Spleen (tissue), 11 donors: ENCODE measurements at regions not wholly inside any gene's neighbourhood (a gene's known extent, or its start where the extent isn't known, plus 50 kb on each side); places are given as distances from the start of the nearest gene placed in this dataset.

Source experiments
- DNase-seq: peaks from one replicate; pipeline ENCODE4 v3.0.0-alpha.2; 2020
- H3K27ac ChIP-seq, 8 donors: fragments of 200-600 bp; sonication (generic) in 7 of 8; 1 replicate in 4 of 8; 2 replicates in 4 of 8; pipeline versions ENCODE4 v1.5.0 to v1.8.0; 2016 to 2021; ENCODE audit warnings: inconsistent platforms in 4 of 8, mild to moderate bottlenecking in 4 of 8, moderate library complexity in 1 of 8
- H3K27me3 ChIP-seq, 7 donors: fragments of 200-600 bp; sonication (generic) in 6 of 7; replicated peaks in 1 of 7; 1 replicate in 4 of 7; 2 replicates in 3 of 7; pipeline versions ENCODE4 v1.5.0 to v1.8.0; 2016 to 2021; ENCODE audit warnings: inconsistent platforms in 3 of 7, mild to moderate bottlenecking in 1 of 7
- H3K36me3 ChIP-seq, 6 donors: fragments of 200-600 bp; sonication (generic) in 5 of 6; 1 replicate in 4 of 6; 2 replicates in 2 of 6; pipeline versions ENCODE4 v1.5.0 to v1.8.0; 2016 to 2021; ENCODE audit warnings: inconsistent platforms in 2 of 6
- H3K4me1 ChIP-seq, 6 donors: fragments of 200-600 bp; sonication (generic) in 5 of 6; 1 replicate in 3 of 6; 2 replicates in 3 of 6; pipeline versions ENCODE4 v1.5.0 to v1.8.0; 2016 to 2021; ENCODE audit warnings: inconsistent platforms in 3 of 6
- H3K4me3 ChIP-seq, 8 donors: fragments of 200-600 bp; sonication (generic) in 7 of 8; 1 replicate in 4 of 8; 2 replicates in 4 of 8; pipeline versions ENCODE4 v1.5.0 to v1.8.0; 2016 to 2021; ENCODE audit warnings: inconsistent platforms in 4 of 8, mild to moderate bottlenecking in 4 of 8, moderate library complexity in 2 of 8
- H3K9me3 ChIP-seq, 8 donors: fragments of 200-600 bp; sonication (generic) in 7 of 8; 1 replicate in 4 of 8; 2 replicates in 4 of 8; pipeline versions ENCODE4 v1.5.0 to v1.8.0; 2016 to 2021; ENCODE audit warnings: inconsistent platforms in 4 of 8
- CTCF ChIP-seq, 11 experiments: fragments of 200-600 bp in 7 of 11; fragments of 450-650 bp in 4 of 11; sonication (generic) in 4 of 11; IDR thresholded peaks in 8 of 11; conservative IDR thresholded peaks in 3 of 11; 1 replicate in 7 of 11; 2 replicates in 4 of 11; pipeline versions ENCODE4 v1.4.0 to v1.8.0; 2016 to 2021; ENCODE audit warnings: antibody characterized with exemption in 11 of 11, inconsistent platforms in 4 of 11, mild to moderate bottlenecking in 1 of 11
- POLR2A ChIP-seq, 3 donors: fragments of 450-650 bp; IDR thresholded peaks; one replicate each; pipeline ENCODE4 v1.5.1; 2017; ENCODE audit warnings: antibody characterized with exemption in 3 of 3, mild to moderate bottlenecking in 1 of 3
- POLR2AphosphoS5 ChIP-seq, 3 donors: sonication (generic); formaldehyde crosslinking; IDR thresholded peaks; one replicate each; pipeline ENCODE4 v1.5.1; 2017; ENCODE audit warnings: antibody characterized with exemption in 3 of 3
- WGBS, 5 donors: extraction: QIAGEN DNeasy Blood & Tissue Kit in 3 of 5; methylation state at CpG; one replicate each; pipeline versions ENCODE4 v1.1.5 to v1.1.7; 2013 to 2018; 5-methylcytosine and 5-hydroxymethylcytosine counted together
- intact Hi-C: fragments of 100-400 bp; cut with DNase I; formaldehyde crosslinking; loops from one replicate; pipeline ENCODE4 v1.15.0; 2023; ENCODE audit warnings: low total_unique reads
- donor health status: healthy with polysubstance abuse.
- donor health status: DM: no; HTN: no; CAD: no; lungs with moderate emphysema.
- donor health status: DM: no; HTN: no; CAD: no.
- donor health status: Bipolar disorder and iron deficiency.
- donor health status: healthy.
- donor health status: DM: no; HTN: no; CAD: no.
- donor health status: DM: yes; HTN: yes; CAD: no.

GRCh38 chr2:226030788-226031646, 631.5 kb downstream of the NYAP2 start:
- Histone ChIP-seq H3K9me3 (no peaks in the 10 kb centered on the region), H3K27ac (peak overlapping the region in 7 of 8 donors; percentile 27 to 87 (median 68)), H3K4me1 (peaks cover 0 to 28% (median 18%) of the 10 kb centered on the region in 6 donors), H3K27me3 (peaks cover 0 to 27% (median 8%) of the 10 kb centered on the region in 7 donors), H3K4me3 (peak overlapping the region; percentile 20 to 67 (median 42)), H3K36me3 (no peaks in the 10 kb centered on the region)
- no peak for TF ChIP-seq CTCF (IDR thresholded peaks at IDR 0.05 in 8 of 11, conservative IDR thresholded peaks at IDR 0.05 in 3 of 11)
- no peak for TF ChIP-seq POLR2A (IDR thresholded peaks at IDR 0.05)
- TF ChIP-seq POLR2AphosphoS5 (IDR thresholded peaks at IDR 0.05): peak in 2 of 3 donors; percentile 62
- peak; percentile 86 for DNase-seq
- 1 to 6% (median 1%) methylated on average over 33 to 34 of the region's 34 CpGs for WGBS, 5 donors
- intact Hi-C loops: no loop called here

GRCh38 chr2:226030369-226030768, 630.9 kb downstream of the NYAP2 start:
- H3K36me3 ChIP-seq: no peaks in the 10 kb centered on the region
- TF ChIP-seq CTCF (IDR thresholded peaks at IDR 0.05 in 8 of 11, conservative IDR thresholded peaks at IDR 0.05 in 3 of 11): no peak
- TF ChIP-seq POLR2AphosphoS5 (IDR thresholded peaks at IDR 0.05): no peak
- no peak for TF ChIP-seq POLR2A (IDR thresholded peaks at IDR 0.05)
- H3K4me1 ChIP-seq: peaks cover 0 to 28% (median 18%) of the 10 kb centered on the region in 6 donors
- H3K9me3 ChIP-seq: no peaks in the 10 kb centered on the region
- peak overlapping the region in 7 of 8 donors; percentile 22 to 67 (median 42) for H3K4me3 ChIP-seq
- H3K27ac ChIP-seq: peak overlapping the region in 5 of 8 donors; percentile 56 to 87 (median 74)
- DNase-seq: no peak
- intact Hi-C loops: no loop called here
- peaks cover 0 to 27% (median 8%) of the 10 kb centered on the region in 7 donors for H3K27me3 ChIP-seq
- WGBS, 5 donors: 8 to 20% (median 11%) methylated on average over 8 of the region's 8 CpGs

DNA sequence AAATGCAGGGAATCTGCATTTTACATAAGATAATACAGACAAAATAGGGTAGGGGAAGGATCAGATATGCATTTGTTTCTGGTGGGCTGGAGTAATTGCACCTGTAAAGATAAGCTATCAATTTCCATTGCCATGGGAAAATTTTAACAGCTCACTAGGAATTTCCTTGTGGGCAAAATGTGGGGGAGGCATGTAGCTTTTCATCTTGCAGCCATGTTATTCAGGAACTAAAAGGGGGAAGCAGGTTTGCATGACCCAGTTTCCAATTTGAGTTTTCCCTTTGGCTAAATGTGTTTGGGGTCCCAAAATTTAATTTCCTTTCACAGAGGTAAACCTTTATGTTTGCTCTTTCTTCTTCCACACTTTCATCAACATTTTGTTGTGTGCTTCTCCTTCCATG, 624.4 kb downstream of the NYAP2 start:
- Histone ChIP-seq H3K9me3 (peaks cover 0 to 3% (median 0%) of the 10 kb centered on the region in 8 donors), H3K27ac (no peak overlapping the region), H3K27me3 (no peaks in the 10 kb centered on the region), H3K4me3 (no peak overlapping the region), H3K36me3 (no peaks in the 10 kb centered on the region), H3K4me1 (no peaks in the 10 kb centered on the region)
- TF ChIP-seq CTCF (IDR thresholded peaks at IDR 0.05 in 8 of 11, conservative IDR thresholded peaks at IDR 0.05 in 3 of 11) (no peak), POLR2AphosphoS5 (IDR thresholded peaks at IDR 0.05) (no peak), POLR2A (IDR thresholded peaks at IDR 0.05) (no peak)
- intact Hi-C loops: no loop called here
- no peak for DNase-seq

DNA sequence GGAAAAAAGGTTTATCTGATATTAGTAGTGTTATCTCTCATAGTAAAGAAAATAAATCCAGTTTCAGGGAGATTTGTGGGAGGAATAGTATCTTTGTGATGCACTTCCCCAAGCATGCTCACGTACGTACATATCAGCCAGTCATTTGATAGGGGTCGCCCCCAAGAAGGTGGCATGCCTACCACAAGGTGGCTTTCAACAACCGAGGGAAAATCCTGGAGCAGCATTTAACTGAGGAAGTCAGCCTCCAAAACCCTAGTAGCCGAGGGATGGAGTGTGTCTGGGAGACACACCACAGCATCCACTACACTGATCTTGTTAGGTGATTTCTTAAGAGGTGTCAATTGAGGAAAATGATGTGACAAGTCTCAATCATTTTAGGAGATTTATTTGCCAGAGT, 623.9 kb downstream of the NYAP2 start:
- Histone ChIP-seq H3K27me3 (no peaks in the 10 kb centered on the region), H3K27ac (no peak overlapping the region), H3K4me3 (no peak overlapping the region), H3K9me3 (peaks cover 0 to 8% (median 5%) of the 10 kb centered on the region in 8 donors), H3K4me1 (no peaks in the 10 kb centered on the region), H3K36me3 (no peaks in the 10 kb centered on the region)
- DNase-seq: no peak
- no peak for TF ChIP-seq POLR2AphosphoS5 (IDR thresholded peaks at IDR 0.05)
- TF ChIP-seq POLR2A (IDR thresholded peaks at IDR 0.05): no peak
- no peak for TF ChIP-seq CTCF (IDR thresholded peaks at IDR 0.05 in 8 of 11, conservative IDR thresholded peaks at IDR 0.05 in 3 of 11)
- intact Hi-C loops: no loop called here
- 60 to 71% (median 65%) methylated on average over 5 of the region's 5 CpGs for WGBS, 5 donors
